GM18861 (cell line): ENCODE measurements at regions not wholly inside any gene's neighbourhood (a gene's known extent, or its start where the extent isn't known, plus 50 kb on each side); places are given as distances from the start of the nearest gene placed in this dataset.

Experiments used
- ATAC-seq: cut with Tn5 transposase; IDR thresholded peaks from one replicate; pipeline ENCODE4 v1.9.1; 2021; ENCODE audit not compliant: unreplicated experiment

DNA sequence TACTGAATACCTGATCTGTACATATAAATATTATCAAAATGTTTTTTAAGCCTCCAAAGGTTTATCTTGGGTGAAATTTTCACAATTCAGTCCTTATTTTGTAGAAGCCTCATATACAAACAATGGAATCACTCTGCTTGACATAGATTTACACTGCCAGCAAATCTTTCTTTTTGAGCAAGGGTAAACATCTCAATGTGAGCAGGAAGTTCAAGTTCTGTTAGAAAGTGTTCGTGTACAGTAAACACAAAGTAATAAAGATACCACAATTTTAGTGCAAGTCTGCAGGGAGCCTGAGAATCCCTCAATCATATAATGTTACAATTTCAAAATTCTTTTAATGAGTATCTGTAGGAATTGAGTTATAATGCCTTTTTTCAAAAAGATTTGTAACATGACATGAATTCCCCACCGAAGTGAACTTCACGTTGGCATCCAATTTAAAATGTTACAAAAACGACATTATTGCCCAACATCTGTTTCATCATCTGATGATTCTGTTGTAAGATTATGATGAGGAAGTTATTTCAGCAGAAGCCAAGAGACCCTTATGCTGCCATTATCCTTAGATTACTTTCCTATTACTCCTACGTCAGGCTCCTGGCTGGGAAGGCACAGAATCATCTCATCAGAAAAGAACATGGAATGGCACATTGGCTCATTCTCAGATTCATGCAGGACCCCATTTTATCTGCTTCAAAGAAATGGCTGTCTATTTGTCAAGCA is 283.9 kb upstream of the ACVR2A start:
- no peak for ATAC-seq

DNA sequence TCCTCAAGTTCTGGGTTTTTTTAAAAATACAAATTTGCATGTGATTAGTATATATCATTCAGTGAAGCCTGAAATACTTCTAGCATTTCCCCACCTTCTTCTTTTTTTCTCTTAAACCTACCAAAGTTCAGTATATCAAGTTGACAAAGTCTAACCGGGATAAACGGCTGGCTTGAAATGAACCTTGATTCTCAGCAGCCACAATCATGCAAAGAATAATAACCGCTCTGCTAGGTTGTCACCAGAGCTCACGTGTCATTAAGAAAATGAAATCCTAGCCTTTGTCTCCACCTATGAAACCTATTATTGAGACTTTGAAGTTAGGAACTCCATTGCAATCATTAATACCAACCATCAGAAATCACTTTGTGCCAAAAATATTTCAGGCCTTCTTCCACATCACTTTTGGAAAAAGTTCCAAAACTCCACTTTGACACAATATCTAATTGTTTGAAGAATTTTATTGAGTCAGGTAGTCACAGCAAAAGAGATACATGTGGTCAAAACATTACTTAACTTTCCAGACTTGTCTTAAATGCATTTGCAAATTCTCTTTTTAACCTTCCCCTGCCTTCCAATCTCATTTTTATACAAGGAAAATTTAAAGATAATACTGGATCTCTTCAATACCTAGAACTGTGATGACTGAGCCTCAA is 285.6 kb upstream of the ACVR2A start:
- no peak for ATAC-seq

DNA sequence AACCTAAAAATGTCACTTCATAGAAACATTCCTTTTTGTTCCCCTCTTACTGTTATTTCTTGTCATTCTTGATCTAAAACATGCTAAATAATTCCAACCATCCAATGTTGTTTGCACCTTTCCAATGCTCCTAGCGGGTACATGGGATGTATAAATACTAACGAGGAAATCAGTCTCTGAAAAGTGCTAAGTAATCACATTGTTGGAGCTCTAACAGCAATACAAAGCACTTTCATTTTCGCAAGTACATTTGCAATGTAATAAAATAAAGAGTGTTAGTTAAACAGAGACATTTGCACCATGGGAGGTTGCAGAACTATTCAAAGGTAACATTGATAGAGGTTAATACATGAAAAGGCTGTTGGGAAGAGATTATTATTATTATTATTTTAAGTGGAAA is 286.2 kb upstream of the ACVR2A start:
- no peak for ATAC-seq

DNA sequence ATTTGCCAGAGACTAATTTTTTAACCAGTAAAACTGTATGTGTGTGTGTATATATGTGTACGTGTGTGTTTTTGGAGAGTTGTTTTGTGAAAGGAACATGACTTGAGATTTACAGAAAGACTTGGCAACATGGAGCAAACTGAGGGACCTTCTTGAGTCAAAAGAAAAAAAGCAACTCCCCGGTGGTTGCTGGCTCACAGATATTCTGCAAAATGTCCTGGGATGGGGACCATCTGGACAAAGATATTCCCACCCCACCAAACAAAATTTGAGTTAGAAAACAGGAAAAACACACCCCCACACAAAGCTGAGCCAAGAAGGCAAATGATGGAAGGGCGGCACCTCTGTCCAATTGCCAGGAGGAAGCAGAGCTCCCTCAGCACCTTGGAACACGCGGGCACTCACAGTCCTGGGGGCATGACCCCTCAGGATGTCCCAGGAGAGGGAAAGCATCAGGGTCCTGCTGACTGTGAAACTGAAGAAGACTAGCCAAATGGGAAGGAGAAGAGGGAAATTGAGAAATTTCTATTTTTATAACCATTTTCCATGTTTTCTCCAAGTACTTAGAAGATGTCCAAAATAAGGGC is 290.2 kb upstream of the ACVR2A start:
- no peak for ATAC-seq

DNA sequence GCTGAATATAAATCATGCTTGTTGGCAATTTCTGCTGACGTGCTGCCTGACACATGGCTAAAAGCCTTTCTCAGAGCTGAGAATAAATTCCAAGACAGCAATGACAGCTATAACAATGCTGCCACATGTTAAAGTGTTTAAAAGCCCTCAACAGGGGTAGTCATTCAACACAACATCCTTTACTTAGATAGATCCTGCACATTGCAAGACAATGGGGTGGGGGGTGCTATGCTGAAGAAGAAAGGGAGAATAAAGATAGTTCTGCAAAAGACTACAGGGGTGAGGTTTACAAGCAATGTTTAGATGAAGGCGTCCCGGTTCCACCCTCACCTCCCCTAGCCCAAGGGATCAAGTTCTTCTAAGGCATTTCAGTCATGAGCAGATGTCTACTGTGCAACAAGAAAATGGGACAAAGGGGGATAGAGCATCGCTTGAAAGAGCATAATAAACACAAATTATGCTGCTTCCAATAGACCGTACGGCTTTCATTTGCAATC is 291.0 kb upstream of the ACVR2A start:
- no peak for ATAC-seq

DNA sequence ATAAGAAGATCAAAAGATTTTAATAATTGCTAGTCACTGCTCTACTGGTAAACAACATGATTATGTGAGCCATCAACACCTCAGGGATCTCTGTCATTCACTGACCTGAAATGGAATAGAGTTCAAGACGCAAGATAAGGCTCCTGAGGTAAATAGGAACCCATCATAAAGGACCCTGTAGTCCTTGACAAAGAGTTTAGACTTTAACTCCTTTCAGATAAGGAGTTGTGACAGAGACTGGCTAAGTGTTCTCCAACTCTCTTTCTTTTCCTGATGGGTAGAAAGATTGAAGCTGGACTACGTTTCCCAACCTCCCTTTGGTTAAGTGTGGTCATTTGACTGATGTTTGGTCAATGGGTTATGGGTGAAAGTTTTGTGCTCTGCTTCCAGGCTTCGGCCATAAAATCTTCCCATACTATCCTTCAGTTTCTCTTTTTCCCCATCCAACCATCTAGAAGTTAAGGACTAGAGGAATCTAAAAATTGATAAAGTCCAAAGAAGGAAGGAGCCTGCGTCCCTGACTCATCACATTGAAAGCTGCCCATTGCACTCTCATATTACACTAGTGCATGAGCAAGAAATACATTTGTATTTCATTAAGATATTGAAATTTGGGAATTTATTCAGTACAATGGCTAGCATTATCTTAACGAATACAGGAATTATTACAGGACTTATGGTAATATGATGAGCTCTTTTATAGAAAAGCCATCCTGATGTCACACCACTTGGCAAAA is 293.7 kb upstream of the ACVR2A start:
- no peak for ATAC-seq

DNA sequence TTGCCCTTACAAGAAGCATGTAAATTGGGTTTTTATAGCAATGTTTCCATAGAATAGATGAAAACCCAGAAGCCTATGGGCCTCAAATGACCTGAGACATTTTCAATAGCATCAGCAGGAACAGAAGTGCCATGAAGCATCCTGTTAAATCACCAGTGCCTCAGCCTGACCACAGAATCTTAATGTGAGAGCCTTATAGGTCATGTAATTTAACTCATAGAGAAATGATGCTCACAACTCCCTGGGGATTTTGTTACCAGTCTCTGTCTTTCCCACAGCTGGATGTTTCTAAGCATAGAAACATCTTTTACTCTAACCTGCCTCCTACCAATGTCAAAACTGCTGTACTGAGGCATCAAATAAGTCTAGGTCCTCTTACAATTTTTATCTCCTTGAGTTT is 295.8 kb upstream of the ACVR2A start:
- no peak for ATAC-seq

DNA sequence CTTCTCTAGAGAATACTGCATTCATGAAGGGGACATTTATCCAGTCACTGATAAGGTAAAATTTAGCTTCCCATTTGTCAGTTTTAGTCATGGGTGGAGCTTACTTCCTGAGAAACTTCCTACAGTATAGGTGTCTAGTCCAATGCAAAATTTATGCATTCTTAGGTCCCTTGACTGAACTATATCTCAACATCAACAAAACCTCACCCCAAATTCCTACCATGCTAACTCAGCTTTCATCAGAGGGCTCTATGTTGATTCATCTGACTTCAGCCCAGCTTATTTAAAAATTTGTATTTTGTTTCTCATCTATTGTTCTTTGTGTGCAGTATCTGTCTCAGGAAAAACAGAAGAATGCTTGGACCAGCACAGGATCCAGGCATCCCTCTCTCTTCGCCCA is 296.4 kb upstream of the ACVR2A start:
- ATAC-seq = no peak

DNA sequence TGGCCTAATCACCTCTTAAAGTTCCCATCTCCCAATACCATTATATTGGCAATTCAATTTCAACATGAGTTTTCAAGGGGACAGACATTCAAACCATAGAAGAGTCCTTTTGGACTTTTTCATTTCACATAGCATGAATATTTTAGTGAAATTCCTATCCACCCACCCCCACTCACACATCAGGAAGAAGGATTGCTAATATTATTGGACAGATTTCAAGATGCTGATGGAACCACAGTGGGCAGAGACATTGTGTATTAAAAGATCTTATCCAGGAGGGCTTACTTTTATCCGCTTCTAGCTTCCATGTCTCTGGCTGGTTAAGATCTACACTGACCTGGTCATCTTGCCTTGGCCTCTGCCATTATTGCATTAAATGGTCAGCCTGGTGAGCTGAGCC is 297.4 kb upstream of the ACVR2A start:
- no peak for ATAC-seq

DNA sequence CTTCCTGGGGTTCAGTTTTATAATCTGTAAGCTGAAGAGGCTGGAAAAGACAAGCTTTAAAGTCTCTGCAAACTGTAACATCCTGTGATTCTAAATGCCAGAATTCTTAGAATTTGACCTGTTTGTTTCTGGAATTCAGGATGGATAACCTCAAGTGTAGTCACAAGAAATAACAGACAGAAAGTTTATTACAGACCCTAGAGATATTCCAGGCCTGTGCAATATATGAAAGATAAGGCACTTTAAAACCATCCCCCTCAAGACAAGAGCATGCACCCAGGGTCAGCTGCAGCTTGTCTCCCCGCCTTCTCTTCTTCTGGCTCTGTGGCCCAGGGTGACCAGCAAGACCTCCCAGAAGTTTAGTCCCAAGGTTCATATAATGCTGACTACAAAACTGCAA is 298.7 kb upstream of the ACVR2A start:
- no peak for ATAC-seq

DNA sequence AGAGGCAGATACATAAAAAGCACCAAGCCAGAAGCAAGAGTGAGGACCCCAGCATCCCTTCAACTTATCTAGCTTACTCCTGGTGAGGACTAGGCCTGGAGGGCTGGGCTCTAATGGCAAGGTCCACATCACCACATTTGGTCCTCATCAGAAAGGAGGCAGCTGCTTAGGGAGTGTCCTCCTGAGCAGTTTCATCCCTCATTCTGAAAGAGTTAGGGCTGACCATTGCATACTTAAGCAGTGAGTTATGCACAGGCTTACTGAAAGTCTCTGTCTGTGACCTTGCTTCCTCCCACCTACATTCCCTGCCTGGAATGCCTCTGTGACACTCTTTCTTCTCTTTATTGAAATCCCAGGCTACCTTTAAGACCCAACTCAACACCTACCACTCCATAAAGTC is 301.8 kb upstream of the ACVR2A start:
- ATAC-seq = no peak

DNA sequence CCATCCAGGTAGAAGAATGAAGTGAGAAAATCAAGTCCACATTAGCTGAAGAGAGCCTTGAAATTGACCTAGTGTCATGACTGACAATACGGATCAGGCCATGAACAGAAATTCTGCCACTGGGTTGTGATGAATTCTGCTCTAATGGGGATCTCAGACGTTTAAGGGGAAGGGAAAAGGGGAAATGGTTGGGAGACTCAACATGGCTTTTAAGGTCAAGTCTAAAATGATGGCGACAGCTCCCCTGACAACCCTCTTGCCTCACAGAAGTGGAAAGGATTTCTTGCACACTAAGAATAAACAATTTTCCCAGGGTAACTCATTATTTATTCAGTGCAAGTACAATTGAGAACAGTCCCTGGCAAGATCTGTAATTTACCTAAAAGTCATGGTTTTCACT is 302.5 kb upstream of the ACVR2A start:
- no peak for ATAC-seq

DNA sequence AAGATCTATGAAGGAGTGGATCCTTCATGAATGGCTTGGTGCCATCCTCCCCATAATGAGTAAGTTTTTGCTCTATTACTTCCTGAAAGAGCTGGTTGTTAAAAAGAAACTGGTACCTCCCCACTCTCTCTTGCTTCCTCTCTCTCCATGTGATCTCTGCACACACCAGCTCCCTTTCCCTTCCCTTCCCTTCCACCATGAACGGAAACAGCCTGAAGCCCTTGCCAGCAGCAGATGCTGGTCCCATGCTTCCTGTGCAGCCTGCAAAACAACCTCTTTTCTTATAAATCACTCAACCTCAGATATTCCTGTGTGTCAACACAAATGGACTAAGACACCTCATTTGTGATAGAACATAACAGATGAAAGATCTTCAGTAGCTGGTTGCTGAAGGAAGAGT is 303.5 kb upstream of the ACVR2A start:
- ATAC-seq = no peak

DNA sequence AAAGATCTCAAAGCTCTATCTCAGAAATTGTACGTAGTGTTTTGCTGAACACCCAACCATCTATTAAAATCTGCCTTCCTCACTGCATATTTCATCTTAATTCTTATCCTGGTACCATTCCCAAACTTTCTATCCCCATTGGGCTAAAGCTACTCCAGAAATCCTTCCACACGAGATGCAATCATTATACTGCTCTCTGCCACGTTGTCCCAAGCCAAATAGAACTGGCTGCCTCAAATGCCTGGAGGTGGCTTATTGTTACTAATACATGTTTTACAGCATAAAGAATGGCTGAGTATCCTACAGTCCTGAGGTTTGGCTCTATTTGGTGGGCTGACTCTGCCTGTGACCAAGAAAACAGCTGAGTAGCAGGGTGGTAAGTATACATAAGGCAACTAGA is 306.0 kb upstream of the ACVR2A start:
- no peak for ATAC-seq

DNA sequence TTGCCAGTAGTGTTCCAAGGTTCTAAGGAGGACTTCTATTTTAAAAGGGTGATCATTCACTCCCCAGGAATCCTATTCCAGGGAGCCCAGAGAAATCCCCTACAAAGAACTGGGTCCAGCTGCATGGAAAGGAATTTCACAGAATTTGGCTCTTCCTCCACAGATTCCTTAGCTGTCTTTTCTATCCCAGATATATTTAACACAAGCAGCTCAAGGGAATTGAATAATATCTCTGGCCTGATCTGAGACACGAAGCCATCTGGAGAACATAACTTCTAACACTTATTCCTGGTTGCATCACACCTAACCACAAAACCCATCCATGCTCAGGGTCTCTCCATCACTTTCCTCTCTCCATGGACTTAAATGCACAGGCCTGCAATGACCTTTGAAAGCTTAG is 306.7 kb upstream of the ACVR2A start:
- no peak for ATAC-seq

DNA sequence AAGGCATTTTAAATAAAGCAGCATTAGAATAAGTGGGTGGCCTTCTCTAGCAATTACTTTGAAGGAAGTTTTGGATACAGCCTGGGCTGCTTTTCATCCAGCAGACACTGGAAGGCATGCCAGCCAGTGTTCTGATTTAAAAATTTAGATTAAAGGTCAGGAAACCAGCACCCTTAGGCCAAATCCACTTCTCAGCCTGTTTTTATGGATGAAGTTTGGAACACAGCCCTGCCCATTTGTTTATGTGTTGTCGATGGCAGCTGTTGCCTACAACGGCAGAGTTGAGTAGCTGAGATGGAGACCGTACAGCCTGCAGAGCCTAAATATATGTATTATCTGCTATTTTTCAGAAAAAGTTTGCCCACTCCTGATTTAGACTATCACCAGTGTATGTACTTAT is 313.6 kb upstream of the ACVR2A start:
- no peak for ATAC-seq

DNA sequence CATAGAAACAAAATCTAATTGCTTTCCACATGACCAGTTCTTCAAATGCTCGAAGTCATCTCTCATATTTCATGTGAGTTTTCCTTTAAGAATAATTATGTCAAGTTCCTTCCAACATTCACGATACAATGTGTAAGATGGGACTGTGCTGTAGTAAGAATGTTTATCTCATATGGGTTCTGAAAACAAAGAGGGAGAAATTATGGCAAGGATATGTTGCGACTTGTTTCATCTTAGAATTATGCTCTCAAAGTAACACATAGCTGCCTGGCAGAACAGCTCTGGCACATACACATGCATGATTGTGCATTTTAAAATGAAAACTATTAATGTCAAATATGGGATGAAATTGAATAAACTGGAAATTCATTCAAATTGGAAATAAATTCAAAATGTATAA is 314.8 kb upstream of the ACVR2A start:
- no peak for ATAC-seq

DNA sequence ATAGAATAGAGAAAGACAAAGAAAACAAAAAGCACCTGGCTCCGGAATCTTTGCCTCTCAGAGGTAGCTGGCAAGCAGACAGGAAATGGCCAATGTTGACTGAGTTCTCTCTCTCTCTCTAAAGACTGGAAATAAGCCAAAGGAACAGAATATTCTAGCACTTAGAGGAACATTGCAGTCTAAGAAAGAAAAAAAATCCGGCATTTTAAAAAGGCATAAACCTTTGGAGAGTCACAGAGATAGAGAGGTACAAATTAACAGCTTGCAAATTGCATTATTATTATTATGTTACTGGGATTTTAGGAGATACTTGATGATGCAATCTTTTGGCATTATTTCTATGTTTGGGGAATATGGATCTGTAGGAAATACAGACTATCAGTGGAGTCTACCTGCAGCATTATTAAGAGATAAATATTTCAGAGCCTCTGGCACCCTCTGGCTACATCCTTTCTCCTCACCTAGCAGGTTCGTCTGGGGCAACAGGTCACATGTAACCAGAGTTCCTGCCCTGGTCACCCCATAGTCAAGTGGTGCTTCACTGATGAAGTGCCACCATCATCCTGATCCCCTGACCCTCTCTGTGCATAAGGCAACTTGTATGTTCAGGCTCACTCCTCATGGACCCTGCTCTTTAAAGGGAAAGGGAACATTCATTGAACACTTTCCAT is 318.9 kb upstream of the ACVR2A start:
- no peak for ATAC-seq

DNA sequence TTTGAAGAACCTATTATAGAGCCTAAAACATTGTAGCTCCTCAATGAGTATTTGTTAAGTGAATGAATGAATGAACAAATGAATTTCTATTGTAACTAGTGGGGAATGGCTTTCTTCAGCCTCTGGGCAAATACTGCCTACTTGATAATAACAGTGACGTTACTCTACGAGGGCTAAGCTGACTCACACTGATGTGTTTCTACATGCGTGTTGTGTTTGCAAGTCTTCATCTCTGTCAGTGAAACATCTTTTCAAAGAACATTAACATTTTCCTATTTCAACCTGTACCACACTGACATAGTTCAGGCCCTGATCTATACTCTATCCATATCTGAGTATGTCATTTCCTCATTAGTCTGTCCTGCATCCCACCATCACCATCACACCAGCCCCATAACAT is 319.9 kb upstream of the ACVR2A start:
- no peak for ATAC-seq

DNA sequence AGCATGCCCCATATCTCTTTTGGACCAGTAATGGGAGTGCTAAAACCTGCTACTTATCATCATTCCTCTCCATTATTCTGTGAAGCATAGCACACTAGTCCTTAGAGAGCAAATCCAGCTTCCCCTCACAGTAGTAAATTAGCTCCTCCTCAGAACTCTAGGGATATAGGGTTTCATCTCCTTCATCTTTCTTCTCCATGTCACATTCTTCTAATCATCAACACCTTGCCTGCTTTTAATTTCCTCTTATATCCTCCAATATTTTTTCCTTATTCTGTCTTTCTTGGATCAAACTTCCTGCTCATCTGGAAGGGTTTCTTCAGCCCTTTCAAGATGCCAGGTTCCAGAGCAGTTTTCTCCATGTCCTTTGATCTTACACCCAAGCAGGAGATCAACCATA is 321.4 kb upstream of the ACVR2A start:
- no peak for ATAC-seq

DNA sequence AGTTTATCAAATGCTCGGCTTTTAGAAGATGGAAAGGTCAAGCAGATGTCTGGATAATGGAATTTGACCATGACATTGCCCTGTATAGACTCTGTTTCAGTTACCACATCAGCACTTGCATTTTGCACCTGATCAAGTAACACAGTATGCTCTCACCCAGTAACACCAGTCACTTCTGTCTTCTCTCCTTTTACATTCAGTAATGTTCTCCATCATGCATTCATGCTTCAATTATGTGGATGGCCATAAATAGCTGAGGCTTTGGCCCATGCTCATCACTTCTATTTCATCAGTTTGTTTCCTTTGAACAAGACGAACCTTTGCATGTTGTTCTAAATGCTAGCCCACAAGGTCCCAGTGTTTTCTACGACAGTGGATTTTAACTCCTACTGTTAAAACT is 322.9 kb upstream of the ACVR2A start:
- no peak for ATAC-seq
